Peyer's patch (tissue), 4 donors: ENCODE measurements at regions not wholly inside any gene's neighbourhood (a gene's known extent, or its start where the extent isn't known, plus 50 kb on each side); places are given as distances from the start of the nearest gene placed in this dataset.

Source experiments
- DNase-seq, 3 donors: peaks; one replicate each; pipeline ENCODE4 v3.0.0-alpha.2; 2017 to 2019
- H3K27ac ChIP-seq, 4 donors: fragments of 200-600 bp; sonication (generic); one replicate each; pipeline ENCODE4 v1.5.1; 2016 to 2019
- H3K27me3 ChIP-seq, 2 donors: fragments of 200-600 bp; sonication (generic); one replicate each; pipeline ENCODE4 v1.5.1; 2019
- H3K36me3 ChIP-seq, 3 donors: fragments of 200-600 bp; sonication (generic); one replicate each; pipeline ENCODE4 v1.5.1; 2016 to 2019
- H3K4me1 ChIP-seq, 4 donors: fragments of 200-600 bp; sonication (generic); one replicate each; pipeline ENCODE4 v1.5.1; 2016 to 2019
- H3K4me3 ChIP-seq, 4 donors: fragments of 200-600 bp; sonication (generic); 1 replicate in 3 of 4; 2 replicates in 1 of 4; pipeline ENCODE4 v1.5.1; 2016 to 2019; ENCODE audit warnings: mild to moderate bottlenecking in 1 of 4
- H3K9me3 ChIP-seq, 4 donors: fragments of 200-600 bp; sonication (generic); one replicate each; pipeline ENCODE4 v1.5.1; 2016 to 2019; ENCODE audit warnings: mild to moderate bottlenecking in 1 of 4
- POLR2A ChIP-seq, 2 donors: fragments of 450-650 bp; IDR thresholded peaks; one replicate each; pipeline ENCODE4 v1.5.1; 2017; ENCODE audit warnings: antibody characterized with exemption in 2 of 2, mild to moderate bottlenecking in 2 of 2, moderate library complexity in 2 of 2
- TF ChIP-seq, protein P1 (sequence below), 6 experiments: fragments of 450-650 bp in 4 of 6; fragments of 200-600 bp in 2 of 6; sonication (generic) in 1 of 6; IDR thresholded peaks; one replicate each; pipeline ENCODE4 v1.5.1; 2017 to 2019; ENCODE audit warnings: antibody characterized with exemption in 6 of 6, mild to moderate bottlenecking in 3 of 6, moderate library complexity in 1 of 6

DNA sequence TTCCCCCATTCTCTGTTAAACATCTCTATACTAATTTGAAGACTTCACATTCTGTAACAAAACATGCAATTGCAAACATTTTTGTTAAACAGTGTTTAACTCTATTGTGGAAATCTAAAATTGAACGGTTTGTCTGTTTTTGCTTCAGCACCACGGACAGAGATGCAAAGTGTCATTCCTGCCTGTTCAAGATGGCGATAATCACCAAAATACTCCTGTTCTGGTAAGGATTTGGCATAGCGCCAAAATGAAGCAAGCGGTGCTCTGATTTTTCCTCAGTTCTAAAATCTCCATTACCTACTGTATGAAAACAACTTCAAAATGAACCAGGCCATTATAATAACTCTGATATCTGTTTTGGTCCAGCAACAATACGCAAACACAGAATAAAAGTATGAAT, 129.7 kb upstream of the TUSC7 start:
- no peaks in the 10 kb centered on the region for H3K27me3 ChIP-seq
- H3K27ac ChIP-seq, result no peak overlapping the region
- TF ChIP-seq, protein P1, sequence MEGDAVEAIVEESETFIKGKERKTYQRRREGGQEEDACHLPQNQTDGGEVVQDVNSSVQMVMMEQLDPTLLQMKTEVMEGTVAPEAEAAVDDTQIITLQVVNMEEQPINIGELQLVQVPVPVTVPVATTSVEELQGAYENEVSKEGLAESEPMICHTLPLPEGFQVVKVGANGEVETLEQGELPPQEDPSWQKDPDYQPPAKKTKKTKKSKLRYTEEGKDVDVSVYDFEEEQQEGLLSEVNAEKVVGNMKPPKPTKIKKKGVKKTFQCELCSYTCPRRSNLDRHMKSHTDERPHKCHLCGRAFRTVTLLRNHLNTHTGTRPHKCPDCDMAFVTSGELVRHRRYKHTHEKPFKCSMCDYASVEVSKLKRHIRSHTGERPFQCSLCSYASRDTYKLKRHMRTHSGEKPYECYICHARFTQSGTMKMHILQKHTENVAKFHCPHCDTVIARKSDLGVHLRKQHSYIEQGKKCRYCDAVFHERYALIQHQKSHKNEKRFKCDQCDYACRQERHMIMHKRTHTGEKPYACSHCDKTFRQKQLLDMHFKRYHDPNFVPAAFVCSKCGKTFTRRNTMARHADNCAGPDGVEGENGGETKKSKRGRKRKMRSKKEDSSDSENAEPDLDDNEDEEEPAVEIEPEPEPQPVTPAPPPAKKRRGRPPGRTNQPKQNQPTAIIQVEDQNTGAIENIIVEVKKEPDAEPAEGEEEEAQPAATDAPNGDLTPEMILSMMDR (IDR thresholded peaks at IDR 0.05), result no peak
- no peak for TF ChIP-seq POLR2A (IDR thresholded peaks at IDR 0.05)
- H3K36me3 ChIP-seq, result no peaks in the 10 kb centered on the region
- no peaks in the 10 kb centered on the region for H3K4me1 ChIP-seq
- DNase-seq, result no peak
- H3K9me3 ChIP-seq, result no peaks in the 10 kb centered on the region
- no peak overlapping the region for H3K4me3 ChIP-seq

DNA sequence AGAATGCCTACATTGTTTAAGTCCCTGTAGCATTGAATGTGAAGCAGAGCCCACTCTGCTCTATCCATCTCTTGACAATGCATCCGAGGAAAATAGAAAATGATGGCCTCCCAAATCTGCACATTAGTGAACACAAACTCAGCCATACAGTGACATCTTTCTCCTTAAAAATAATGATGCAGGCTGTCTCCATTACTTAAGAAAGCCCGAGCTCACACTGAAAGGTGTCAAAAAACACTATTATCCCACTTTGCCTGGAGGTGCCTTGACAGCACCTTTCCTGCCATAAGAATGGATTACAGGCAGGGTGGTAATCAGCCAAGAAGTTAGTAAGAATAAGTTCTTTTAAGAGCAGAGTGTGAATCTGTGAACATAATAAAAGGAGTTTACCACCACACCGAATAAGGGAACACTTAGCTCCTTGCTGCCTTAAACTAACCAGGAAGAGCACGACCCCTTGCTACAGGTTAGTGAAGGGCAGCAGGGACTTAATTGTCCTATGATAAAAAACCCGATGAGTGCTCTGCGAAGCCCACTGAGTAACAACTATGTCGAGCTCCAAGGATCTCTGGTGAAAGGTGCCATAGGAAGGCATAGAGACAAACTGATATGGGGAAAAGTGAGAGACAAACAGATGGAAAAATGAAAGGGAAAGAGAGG, 123.2 kb upstream of the TUSC7 start:
- no peak overlapping the region for H3K4me3 ChIP-seq

DNA sequence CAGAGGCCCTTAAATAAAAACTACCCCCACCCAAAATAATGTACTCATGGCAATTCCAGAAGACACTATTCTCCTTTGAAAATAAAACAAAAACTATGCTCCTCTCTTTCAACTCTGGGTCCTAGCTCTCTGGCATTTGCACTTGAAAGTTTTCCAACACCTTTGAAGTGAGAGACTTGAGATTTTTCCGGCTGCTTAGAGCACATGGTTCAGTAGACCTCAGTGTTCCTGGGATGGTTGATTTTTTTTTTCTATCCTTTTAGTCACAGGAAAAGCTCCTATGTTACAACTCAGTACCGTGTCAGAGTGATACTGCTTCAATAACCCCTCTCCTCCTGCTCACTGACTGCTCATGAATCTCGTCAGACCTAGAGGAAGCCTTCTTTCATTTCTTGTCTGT, 118.3 kb upstream of the TUSC7 start:
- no peak overlapping the region for H3K27ac ChIP-seq
- no peaks in the 10 kb centered on the region for H3K9me3 ChIP-seq
- no peaks in the 10 kb centered on the region for H3K4me1 ChIP-seq
- no peak for DNase-seq
- no peaks in the 10 kb centered on the region for H3K27me3 ChIP-seq
- TF ChIP-seq POLR2A (IDR thresholded peaks at IDR 0.05), result no peak
- TF ChIP-seq, protein P1 (IDR thresholded peaks at IDR 0.05), result no peak
- H3K36me3 ChIP-seq, result no peaks in the 10 kb centered on the region
- H3K4me3 ChIP-seq, result no peak overlapping the region

More for the DNA sequence above, 123.2 kb upstream of the TUSC7 start:
- H3K9me3 ChIP-seq, result no peaks in the 10 kb centered on the region
- no peaks in the 10 kb centered on the region for H3K4me1 ChIP-seq
- TF ChIP-seq, protein P1 (IDR thresholded peaks at IDR 0.05), result no peak
- TF ChIP-seq POLR2A (IDR thresholded peaks at IDR 0.05), result no peak
- DNase-seq, result no peak
- H3K27ac ChIP-seq, result no peak overlapping the region
- no peaks in the 10 kb centered on the region for H3K27me3 ChIP-seq
- H3K36me3 ChIP-seq, result no peaks in the 10 kb centered on the region

DNA sequence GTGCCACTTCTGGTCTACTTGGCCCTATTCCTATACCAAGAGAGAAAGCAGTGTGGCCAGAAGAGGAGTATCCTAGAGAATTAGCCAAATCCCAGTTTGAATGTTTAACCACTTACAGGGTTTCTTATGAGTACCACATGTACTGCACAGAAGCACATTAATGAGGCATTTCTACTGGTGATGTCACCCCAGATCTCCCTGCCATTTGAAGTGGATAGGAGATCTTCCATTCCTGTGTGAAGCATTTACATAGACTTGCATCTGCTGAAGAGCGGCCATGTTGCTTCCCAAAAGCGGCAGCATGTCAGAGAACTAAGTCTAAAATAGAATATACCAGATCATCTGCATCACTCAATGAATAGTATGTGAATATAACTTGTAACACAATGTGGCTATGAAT, 108.4 kb upstream of the TUSC7 start:
- DNase-seq, result no peak
- no peak for TF ChIP-seq POLR2A (IDR thresholded peaks at IDR 0.05)
- TF ChIP-seq, protein P1 (IDR thresholded peaks at IDR 0.05), result no peak

DNA sequence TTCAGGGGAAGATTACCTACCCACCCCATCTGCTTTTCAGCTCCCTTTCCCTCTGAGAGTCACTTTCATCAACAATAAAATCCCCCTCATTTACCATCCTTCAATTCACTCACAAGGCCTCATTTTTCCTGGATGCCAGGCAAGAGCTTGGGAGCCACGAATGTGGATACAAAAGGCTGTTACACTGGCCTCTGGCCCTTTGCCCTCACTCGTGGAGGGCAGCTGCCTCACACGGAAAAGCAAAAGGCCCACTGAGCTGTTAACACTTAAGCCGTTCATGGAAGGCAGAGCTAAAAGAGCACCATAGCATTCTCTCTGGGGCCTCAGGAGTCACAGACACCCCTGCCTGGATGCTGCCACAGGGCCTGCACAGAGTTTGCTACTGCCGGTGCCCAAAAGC, 102.4 kb upstream of the TUSC7 start:
- TF ChIP-seq, protein P1 (IDR thresholded peaks at IDR 0.05), result no peak
- TF ChIP-seq POLR2A (IDR thresholded peaks at IDR 0.05), result no peak
- Histone ChIP-seq H3K27me3 (no peaks in the 10 kb centered on the region), H3K36me3 (no peaks in the 10 kb centered on the region), H3K27ac (no peak overlapping the region), H3K9me3 (peaks cover 0 to 3% (median 0%) of the 10 kb centered on the region in 4 donors), H3K4me3 (no peak overlapping the region), H3K4me1 (no peaks in the 10 kb centered on the region)
- DNase-seq, result no peak

More for the DNA sequence above, 108.4 kb upstream of the TUSC7 start:
- no peak overlapping the region for H3K4me3 ChIP-seq
- no peak overlapping the region for H3K27ac ChIP-seq
- H3K36me3 ChIP-seq, result no peaks in the 10 kb centered on the region
- H3K4me1 ChIP-seq, result no peaks in the 10 kb centered on the region
- no peaks in the 10 kb centered on the region for H3K27me3 ChIP-seq
- no peaks in the 10 kb centered on the region for H3K9me3 ChIP-seq

DNA sequence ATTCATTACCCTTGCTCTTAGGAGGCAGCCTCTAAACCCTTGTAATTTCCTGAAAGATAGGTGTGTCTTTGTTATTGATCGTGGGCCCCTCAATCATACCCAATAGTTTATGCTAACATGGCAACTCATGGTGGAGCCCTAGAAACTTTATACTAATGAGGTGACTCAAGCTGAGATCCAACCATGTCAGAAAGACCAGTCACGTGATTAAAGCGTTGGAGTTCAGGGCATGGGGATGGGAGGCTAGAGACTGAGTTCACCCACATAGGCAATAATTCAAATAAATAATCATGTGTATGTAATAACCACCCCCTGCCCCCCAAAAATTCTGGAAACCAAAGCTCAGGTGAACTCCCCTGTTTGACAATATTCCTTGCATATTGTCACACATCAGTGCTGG, 99.5 kb upstream of the TUSC7 start:
- TF ChIP-seq, protein P1 (IDR thresholded peaks at IDR 0.05), result no peak
- TF ChIP-seq POLR2A (IDR thresholded peaks at IDR 0.05), result no peak
- no peaks in the 10 kb centered on the region for H3K4me1 ChIP-seq

More for the DNA sequence above, 99.5 kb upstream of the TUSC7 start:
- Histone ChIP-seq H3K9me3 (peaks cover 0 to 3% (median 0%) of the 10 kb centered on the region in 4 donors), H3K27me3 (no peaks in the 10 kb centered on the region), H3K36me3 (no peaks in the 10 kb centered on the region), H3K27ac (no peak overlapping the region), H3K4me3 (no peak overlapping the region)
- DNase-seq, result no peak
